Neural cell (in vitro differentiated cells): ENCODE measurements at regions not wholly inside any gene's neighbourhood (a gene's known extent, or its start where the extent isn't known, plus 50 kb on each side); places are given as distances from the start of the nearest gene placed in this dataset.

Experiments used
- H2AFZ ChIP-seq: fragments of 200-600, 300-800 bp; sonication (generic), shearing (Covaris generic); 2 replicates; pipeline ENCODE4 v1.6.0; 2014; ENCODE audit warnings: low read depth, mild to moderate bottlenecking, antibody characterized with exemption, low read length, moderate library complexity
- H3F3A ChIP-seq: fragments of 200-600 bp; shearing (Covaris generic); 2 replicates; pipeline ENCODE4 v1.6.1; 2016; ENCODE audit warnings: mild to moderate bottlenecking, moderate library complexity, mixed read lengths, antibody characterized with exemption, low read length; ENCODE audit not compliant: insufficient read depth, poor library complexity, severe bottlenecking
- H3K27ac ChIP-seq: fragments of 200-600, 300-800 bp; sonication (generic), shearing (Covaris generic); 2 replicates; pipeline ENCODE4 v1.5.1; 2014; ENCODE audit warnings: mild to moderate bottlenecking, low read length, moderate library complexity
- H3K27me3 ChIP-seq: fragments of 300-800, 200-600 bp; sonication (generic), shearing (Covaris generic); 2 replicates; pipeline ENCODE4 v1.6.0; 2014; ENCODE audit warnings: mild to moderate bottlenecking, low read depth, low read length, moderate library complexity; ENCODE audit not compliant: insufficient read depth
- H3K36me3 ChIP-seq: fragments of 300-800, 200-600 bp; sonication (generic), shearing (Covaris generic); 2 replicates; pipeline ENCODE4 v1.5.1; 2014; ENCODE audit warnings: mild to moderate bottlenecking, antibody characterized with exemption, low read length, moderate library complexity; ENCODE audit not compliant: insufficient read depth
- H3K4me2 ChIP-seq: fragments of 300-800, 200-600 bp; sonication (generic), shearing (Covaris generic); 2 replicates; pipeline ENCODE4 v1.6.0; 2014; ENCODE audit warnings: mild to moderate bottlenecking, low read length
- H3K4me3 ChIP-seq: fragments of 300-800, 200-600 bp; sonication (generic), shearing (Covaris generic); 2 replicates; pipeline ENCODE4 v1.5.1; 2014; ENCODE audit warnings: mild to moderate bottlenecking, low read length, moderate library complexity
- H3K79me2 ChIP-seq: fragments of 200-600 bp; shearing (Covaris generic); replicated peaks from 2 replicates; pipeline ENCODE4 v1.6.0; 2014; ENCODE audit warnings: mild to moderate bottlenecking, low read length, moderate library complexity; ENCODE audit not compliant: insufficient read depth
- H3K9ac ChIP-seq: fragments of 300-800, 200-600 bp; sonication (generic), shearing (Covaris generic); 2 replicates; pipeline ENCODE4 v1.6.1; 2016; ENCODE audit warnings: mild to moderate bottlenecking, low read length, mixed read lengths
- H3K9me2 ChIP-seq: fragments of 200-600 bp; shearing (Covaris generic); 2 replicates; pipeline ENCODE4 v1.6.1; 2016; ENCODE audit warnings: mild to moderate bottlenecking, low read length, mixed read lengths; ENCODE audit not compliant: insufficient read depth
- H3K9me3 ChIP-seq: fragments of 200-600, 300-800 bp; sonication (generic), shearing (Covaris generic); 2 replicates; pipeline ENCODE4 v1.6.1; 2016; ENCODE audit warnings: mild to moderate bottlenecking, mixed run types, low read length, moderate library complexity, mixed read lengths
- H4K20me1 ChIP-seq: fragments of 200-600 bp; shearing (Covaris generic); 2 replicates; pipeline ENCODE4 v1.6.1; 2016; ENCODE audit warnings: mild to moderate bottlenecking, mixed run types; ENCODE audit not compliant: insufficient read depth
- EP300 ChIP-seq: fragments of 450-650 bp; conservative IDR thresholded peaks from 2 replicates; pipeline ENCODE4 v1.6.1; 2014; ENCODE audit warnings: antibody characterized with exemption, mild to moderate bottlenecking, moderate library complexity; ENCODE audit not compliant: poor library complexity, severe bottlenecking
- EZH2 ChIP-seq: fragments of 200-600, 300-800 bp; shearing (Covaris generic), sonication (generic); IDR thresholded peaks from 2 replicates; pipeline ENCODE4 v1.6.1; 2014; ENCODE audit warnings: antibody characterized with exemption, low read length, borderline replicate concordance, mild to moderate bottlenecking; ENCODE audit not compliant: insufficient read depth, poor library complexity, severe bottlenecking
- MXI1 ChIP-seq: fragments of 450-650 bp; conservative IDR thresholded peaks from 2 replicates; pipeline ENCODE4 v1.6.1; 2014; ENCODE audit warnings: antibody characterized with exemption, mild to moderate bottlenecking; ENCODE audit not compliant: poor library complexity, severe bottlenecking
- POLR2AphosphoS5 ChIP-seq: IDR thresholded peaks from 2 replicates; pipeline ENCODE4 v1.6.1; 2012
- RAD21 ChIP-seq: fragments of 450-650 bp; conservative IDR thresholded peaks from 2 replicates; pipeline ENCODE4 v1.6.1; 2014; ENCODE audit warnings: antibody characterized with exemption, mild to moderate bottlenecking, moderate library complexity
- SMC3 ChIP-seq: fragments of 450-650 bp; conservative IDR thresholded peaks from 2 replicates; pipeline ENCODE4 v1.6.1; 2014; ENCODE audit warnings: antibody characterized with exemption, mild to moderate bottlenecking, moderate library complexity; ENCODE audit not compliant: poor library complexity
- TAF1 ChIP-seq: IDR thresholded peaks from 2 replicates; pipeline ENCODE4 v1.6.1; 2012; ENCODE audit warnings: low read depth
- TF ChIP-seq, protein P1 (sequence below): fragments of 450-650 bp; IDR thresholded peaks from 2 replicates; pipeline ENCODE4 v1.5.1; 2014; ENCODE audit warnings: antibody characterized with exemption, mild to moderate bottlenecking, moderate library complexity; ENCODE audit not compliant: poor library complexity, severe bottlenecking

DNA sequence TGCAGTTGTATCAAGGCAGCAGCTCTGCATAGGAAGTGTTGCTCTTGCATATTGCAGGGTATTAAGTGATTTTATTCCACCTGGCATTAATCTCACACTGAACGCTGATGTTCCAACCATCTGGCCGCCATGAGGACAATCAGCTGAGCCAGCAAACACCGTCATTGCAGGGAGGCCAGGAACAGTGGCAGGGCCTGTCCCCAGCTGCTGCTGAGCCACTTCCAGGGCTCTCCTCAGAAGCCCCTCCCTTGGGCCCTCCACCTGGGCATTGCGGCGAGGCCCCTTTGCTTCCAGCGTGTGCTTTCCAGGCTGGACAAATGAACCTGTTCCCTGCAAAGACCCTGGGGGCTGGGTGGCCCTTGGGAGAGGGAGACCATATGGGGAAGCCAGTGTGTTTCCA lies 171.6 kb upstream of the C1orf174 start:
- no peak overlapping the region for H3K9ac ChIP-seq
- no peaks in the 10 kb centered on the region for H3K36me3 ChIP-seq
- H3K79me2 ChIP-seq, result no peaks in the 10 kb centered on the region
- H3K27ac ChIP-seq, result no peak overlapping the region
- H3K9me3 ChIP-seq, result no peaks in the 10 kb centered on the region
- H3F3A ChIP-seq, result no peaks in the 10 kb centered on the region
- H3K27me3 ChIP-seq, result no peaks in the 10 kb centered on the region
- TF ChIP-seq MXI1, result no peak
- TF ChIP-seq TAF1, result no peak
- no peak for TF ChIP-seq EZH2
- TF ChIP-seq, protein P1, sequence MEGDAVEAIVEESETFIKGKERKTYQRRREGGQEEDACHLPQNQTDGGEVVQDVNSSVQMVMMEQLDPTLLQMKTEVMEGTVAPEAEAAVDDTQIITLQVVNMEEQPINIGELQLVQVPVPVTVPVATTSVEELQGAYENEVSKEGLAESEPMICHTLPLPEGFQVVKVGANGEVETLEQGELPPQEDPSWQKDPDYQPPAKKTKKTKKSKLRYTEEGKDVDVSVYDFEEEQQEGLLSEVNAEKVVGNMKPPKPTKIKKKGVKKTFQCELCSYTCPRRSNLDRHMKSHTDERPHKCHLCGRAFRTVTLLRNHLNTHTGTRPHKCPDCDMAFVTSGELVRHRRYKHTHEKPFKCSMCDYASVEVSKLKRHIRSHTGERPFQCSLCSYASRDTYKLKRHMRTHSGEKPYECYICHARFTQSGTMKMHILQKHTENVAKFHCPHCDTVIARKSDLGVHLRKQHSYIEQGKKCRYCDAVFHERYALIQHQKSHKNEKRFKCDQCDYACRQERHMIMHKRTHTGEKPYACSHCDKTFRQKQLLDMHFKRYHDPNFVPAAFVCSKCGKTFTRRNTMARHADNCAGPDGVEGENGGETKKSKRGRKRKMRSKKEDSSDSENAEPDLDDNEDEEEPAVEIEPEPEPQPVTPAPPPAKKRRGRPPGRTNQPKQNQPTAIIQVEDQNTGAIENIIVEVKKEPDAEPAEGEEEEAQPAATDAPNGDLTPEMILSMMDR, result no peak
- TF ChIP-seq SMC3, result no peak
- no peak for TF ChIP-seq RAD21
- TF ChIP-seq EP300, result no peak
- H3K4me3 ChIP-seq, result no peak overlapping the region
- H4K20me1 ChIP-seq, result no peaks in the 10 kb centered on the region
- H3K4me2 ChIP-seq, result no peak overlapping the region
- H3K9me2 ChIP-seq, result no peaks in the 10 kb centered on the region
- no peak overlapping the region for H2AFZ ChIP-seq

DNA sequence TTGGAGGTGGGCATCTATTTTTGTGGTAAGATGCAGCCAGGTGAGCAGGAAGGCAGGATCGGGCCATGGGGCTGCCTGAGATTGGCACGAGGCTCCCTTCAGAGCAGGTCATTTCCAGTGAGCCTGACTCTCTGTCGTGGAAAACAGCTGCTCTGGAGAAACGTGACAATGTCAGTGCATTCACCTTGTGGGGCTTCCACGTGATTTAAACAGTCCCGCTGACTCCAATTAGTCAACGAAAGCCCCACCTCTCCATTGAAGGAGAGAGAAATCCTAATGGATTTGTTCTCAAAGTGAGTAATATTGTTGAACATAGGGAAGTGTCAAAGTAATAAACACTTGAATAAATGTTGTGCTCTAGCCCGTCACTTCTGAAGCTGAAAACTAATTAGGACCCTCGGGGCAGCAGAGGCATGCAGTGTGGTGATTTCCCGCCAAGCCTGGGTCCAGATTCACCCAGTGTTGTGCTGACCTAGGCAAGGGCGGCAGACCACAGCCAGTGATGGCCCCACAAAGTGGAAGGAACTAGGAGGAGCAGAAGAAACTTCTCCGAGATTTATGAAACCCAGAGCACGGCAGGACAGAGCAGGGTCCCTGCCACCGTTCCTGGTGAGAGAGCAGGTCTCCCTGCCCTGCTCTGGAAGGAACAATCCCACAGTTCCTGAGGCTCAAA lies 172.5 kb upstream of the C1orf174 start:
- no peak overlapping the region for H3K9ac ChIP-seq
- no peaks in the 10 kb centered on the region for H4K20me1 ChIP-seq
- no peaks in the 10 kb centered on the region for H3K9me3 ChIP-seq
- no peak for TF ChIP-seq EZH2
- H3K4me3 ChIP-seq, result no peak overlapping the region
- H3K36me3 ChIP-seq, result no peaks in the 10 kb centered on the region
- no peak overlapping the region for H2AFZ ChIP-seq
- no peak overlapping the region for H3K4me2 ChIP-seq
- H3K9me2 ChIP-seq, result no peaks in the 10 kb centered on the region
- no peaks in the 10 kb centered on the region for H3F3A ChIP-seq
- no peaks in the 10 kb centered on the region for H3K27me3 ChIP-seq
- no peak overlapping the region for H3K27ac ChIP-seq
- H3K79me2 ChIP-seq, result no peaks in the 10 kb centered on the region

DNA sequence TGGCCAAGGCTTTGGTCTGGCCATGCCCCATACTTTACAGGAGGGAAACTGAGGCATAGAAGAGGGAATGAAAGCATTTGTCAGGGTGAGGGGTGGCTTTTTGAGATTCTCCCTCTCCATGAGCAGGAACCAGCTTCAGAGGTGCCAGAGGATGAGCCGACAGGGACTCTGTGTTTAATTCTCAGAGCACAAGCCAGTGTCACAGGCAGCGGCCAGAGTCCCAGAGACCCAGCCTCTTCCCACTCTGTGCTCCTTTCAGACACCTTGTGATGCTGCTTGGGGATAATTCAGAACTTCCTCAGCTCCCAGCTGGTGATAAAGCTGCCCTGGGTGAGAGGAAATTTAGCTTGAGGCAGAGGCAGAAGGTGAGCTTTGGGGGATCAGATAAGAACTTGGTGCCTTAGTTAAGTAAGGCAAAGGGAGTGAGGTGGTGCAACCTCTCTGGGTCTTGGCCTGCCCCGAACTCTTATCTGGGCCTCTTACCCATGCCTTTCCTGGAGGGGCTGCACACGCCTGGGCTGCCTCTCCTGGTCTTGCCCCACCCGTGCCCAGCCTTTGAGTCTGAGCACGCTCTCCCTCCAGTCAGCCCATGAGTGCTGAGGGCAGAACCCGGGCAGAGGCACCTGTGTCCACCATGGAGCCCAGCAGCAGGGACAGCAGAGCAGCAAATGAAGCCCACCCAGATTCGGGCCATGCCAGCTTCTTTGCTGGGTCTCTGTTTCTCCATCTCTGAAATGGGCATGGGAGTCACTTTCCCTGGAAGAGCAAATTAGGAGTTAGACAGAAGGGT lies 175.6 kb upstream of the C1orf174 start:
- H2AFZ ChIP-seq, result no peak overlapping the region
- TF ChIP-seq TAF1 (no peak), EP300 (no peak), RAD21 (no peak), POLR2AphosphoS5 (no peak)
- H4K20me1 ChIP-seq, result no peaks in the 10 kb centered on the region
- H3K27ac ChIP-seq, result no peak overlapping the region
- no peaks in the 10 kb centered on the region for H3K9me3 ChIP-seq
- no peaks in the 10 kb centered on the region for H3K27me3 ChIP-seq
- H3K9ac ChIP-seq, result no peak overlapping the region
- no peaks in the 10 kb centered on the region for H3K9me2 ChIP-seq
- H3K4me2 ChIP-seq, result no peak overlapping the region
- no peaks in the 10 kb centered on the region for H3K79me2 ChIP-seq
- H3K4me3 ChIP-seq, result no peak overlapping the region
- no peaks in the 10 kb centered on the region for H3F3A ChIP-seq
- no peaks in the 10 kb centered on the region for H3K36me3 ChIP-seq
